IPS-18a (cell line): ENCODE measurements at regions not wholly inside any gene's neighbourhood (a gene's known extent, or its start where the extent isn't known, plus 50 kb on each side); places are given as distances from the start of the nearest gene placed in this dataset.

Experiments used
- H3K27ac ChIP-seq: one replicate; pipeline ENCODE4 v1.5.1; 2013; ENCODE audit warnings: low read length
- H3K27me3 ChIP-seq: one replicate; pipeline ENCODE4 v1.6.1; 2013; ENCODE audit warnings: mild to moderate bottlenecking, low read length; ENCODE audit not compliant: control insufficient read depth, insufficient read depth
- H3K36me3 ChIP-seq: one replicate; pipeline ENCODE4 v1.6.1; 2013; ENCODE audit warnings: low read depth, low read length; ENCODE audit not compliant: control insufficient read depth
- H3K4me1 ChIP-seq: one replicate; pipeline ENCODE4 v1.6.1; 2013; ENCODE audit warnings: low read depth, low read length; ENCODE audit not compliant: control insufficient read depth
- H3K4me3 ChIP-seq: one replicate; pipeline ENCODE4 v1.5.1; 2013; ENCODE audit warnings: low read length
- H3K9ac ChIP-seq: one replicate; pipeline ENCODE4 v1.6.1; 2013; ENCODE audit warnings: mild to moderate bottlenecking, low read length, moderate library complexity
- H3K9me3 ChIP-seq: one replicate; pipeline ENCODE4 v1.6.1; 2013; ENCODE audit warnings: low read depth, low read length; ENCODE audit not compliant: control insufficient read depth

DNA sequence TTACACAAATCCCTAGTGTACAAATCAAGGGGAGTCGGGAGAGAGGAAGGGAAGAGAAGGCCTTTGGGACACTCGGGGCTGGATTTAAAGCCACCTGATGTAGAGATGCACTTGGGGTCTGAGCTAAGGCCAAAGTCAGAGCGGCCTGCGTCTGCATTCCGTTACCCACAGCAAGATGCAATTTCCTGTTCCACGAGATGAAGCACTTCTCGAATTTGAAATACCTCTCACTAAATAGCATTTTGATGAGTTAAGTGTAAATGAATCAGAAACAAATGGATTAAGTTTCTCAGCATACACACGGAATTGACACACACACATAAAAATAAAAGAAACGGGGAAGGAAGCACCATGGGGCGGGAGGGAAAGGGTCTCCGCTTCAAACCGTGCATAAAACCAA, 386.0 kb downstream of the SOX9 start:
- H3K4me3 ChIP-seq: no peak overlapping the region
- H3K9me3 ChIP-seq: no peaks in the 10 kb centered on the region
- H3K4me1 ChIP-seq: peaks cover 19% of the 10 kb centered on the region
- H3K9ac ChIP-seq: no peak overlapping the region
- no peak overlapping the region for H3K27ac ChIP-seq
- H3K27me3 ChIP-seq: no peaks in the 10 kb centered on the region
- H3K36me3 ChIP-seq: no peaks in the 10 kb centered on the region

DNA sequence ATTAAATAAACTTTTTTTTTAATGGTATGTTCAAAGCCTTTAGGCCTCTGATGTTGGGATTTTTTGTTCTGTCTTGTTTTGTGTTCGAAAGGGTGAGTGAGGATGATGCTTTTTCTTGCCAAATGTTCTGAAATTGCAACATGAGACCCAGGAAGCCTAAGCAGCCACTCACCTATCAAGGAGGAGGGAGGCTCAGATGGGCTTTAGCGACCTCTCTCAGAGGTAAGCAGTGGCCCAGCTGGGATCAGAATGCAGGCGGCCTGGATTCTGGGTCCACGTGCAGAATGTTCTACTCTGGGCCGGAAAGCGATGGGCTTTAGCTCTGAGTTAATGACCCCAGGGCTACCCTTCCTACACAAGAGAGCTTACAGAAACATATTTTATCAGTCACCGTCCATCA, 386.6 kb downstream of the SOX9 start:
- H3K36me3 ChIP-seq: no peaks in the 10 kb centered on the region
- H3K27ac ChIP-seq: no peak overlapping the region
- H3K9ac ChIP-seq: no peak overlapping the region
- H3K27me3 ChIP-seq: no peaks in the 10 kb centered on the region
- H3K9me3 ChIP-seq: no peaks in the 10 kb centered on the region
- no peak overlapping the region for H3K4me3 ChIP-seq
- peaks cover 16% of the 10 kb centered on the region for H3K4me1 ChIP-seq

DNA sequence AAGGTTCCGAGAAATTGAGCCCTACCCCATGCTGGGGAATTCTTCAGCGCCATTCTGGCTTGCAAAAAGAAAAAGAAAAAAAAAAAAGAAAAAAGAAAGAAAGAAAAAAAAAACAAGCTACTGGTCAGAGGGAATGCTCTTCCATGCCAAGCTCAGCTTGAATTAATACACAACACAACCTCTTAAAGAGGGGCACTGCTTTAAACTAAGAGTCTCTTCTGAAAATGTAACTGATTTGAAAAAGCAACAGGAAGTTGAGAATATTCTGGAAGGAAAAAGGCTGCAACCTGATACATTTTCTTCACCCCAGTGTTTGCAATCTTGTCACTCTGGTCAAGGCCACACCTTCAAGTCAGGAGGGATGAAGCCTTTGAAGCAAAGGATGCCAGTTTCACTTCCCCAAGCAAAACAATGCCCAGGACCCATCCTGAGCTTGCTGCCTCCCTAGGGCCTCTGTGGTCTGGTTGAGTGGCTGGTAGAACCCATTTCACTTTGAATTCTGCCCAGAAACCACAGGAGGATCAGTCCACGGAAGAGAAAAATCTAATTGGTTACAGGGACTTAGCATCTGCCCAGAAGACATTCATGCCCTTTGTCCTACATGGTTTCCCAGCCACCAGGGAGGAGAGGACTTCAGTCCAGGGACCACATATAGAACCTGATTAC, 389.7 kb downstream of the SOX9 start:
- H3K4me1 ChIP-seq: peaks cover 20% of the 10 kb centered on the region
- H3K9me3 ChIP-seq: no peaks in the 10 kb centered on the region
- H3K9ac ChIP-seq: no peak overlapping the region
- H3K27ac ChIP-seq: no peak overlapping the region
- no peak overlapping the region for H3K4me3 ChIP-seq
- H3K27me3 ChIP-seq: no peaks in the 10 kb centered on the region
- H3K36me3 ChIP-seq: no peaks in the 10 kb centered on the region

DNA sequence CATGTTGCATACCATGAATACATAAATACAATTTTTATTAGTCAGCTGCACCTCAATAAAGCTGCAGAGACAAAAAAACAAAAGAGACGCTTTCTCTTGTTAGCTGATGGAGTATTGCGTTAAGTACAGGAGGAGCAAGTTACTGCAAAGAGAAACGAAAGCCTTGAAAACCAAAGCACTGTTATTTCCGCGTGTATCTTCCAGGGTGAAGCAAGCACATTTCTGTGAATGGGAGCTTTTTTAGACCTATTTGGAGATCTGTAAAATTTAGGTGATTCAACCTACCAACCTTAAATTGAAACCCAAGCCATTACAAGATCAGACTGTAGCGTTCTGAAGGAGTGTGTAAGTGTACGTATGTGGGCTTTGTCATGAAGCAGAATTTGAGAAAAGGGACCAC, 390.4 kb downstream of the SOX9 start:
- peaks cover 25% of the 10 kb centered on the region for H3K4me1 ChIP-seq
- H3K9ac ChIP-seq: no peak overlapping the region
- H3K27ac ChIP-seq: no peak overlapping the region
- no peaks in the 10 kb centered on the region for H3K9me3 ChIP-seq
- H3K27me3 ChIP-seq: no peaks in the 10 kb centered on the region
- H3K4me3 ChIP-seq: no peak overlapping the region
- no peaks in the 10 kb centered on the region for H3K36me3 ChIP-seq

DNA sequence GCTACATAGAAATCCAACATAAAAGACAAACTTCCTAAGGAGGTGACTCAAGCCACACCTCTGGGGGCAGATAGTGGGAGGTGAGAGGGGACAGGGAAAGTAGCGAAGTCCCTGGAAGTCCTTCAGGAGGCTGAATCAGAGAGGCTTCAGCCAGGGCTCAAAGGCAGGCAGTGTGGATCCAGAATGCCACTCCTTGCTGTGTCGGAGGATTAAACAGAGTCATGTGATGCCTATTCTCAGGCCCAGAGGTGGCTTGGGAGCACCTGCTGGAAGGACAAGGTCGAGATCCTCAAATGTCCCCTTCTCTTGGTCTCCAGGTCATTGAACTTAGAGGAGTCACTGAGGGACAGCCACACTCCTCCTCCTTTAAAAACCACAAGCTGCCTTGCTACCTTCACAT, 391.1 kb downstream of the SOX9 start:
- H3K36me3 ChIP-seq: no peaks in the 10 kb centered on the region
- H3K9ac ChIP-seq: no peak overlapping the region
- H3K4me1 ChIP-seq: peaks cover 30% of the 10 kb centered on the region
- no peaks in the 10 kb centered on the region for H3K27me3 ChIP-seq
- no peaks in the 10 kb centered on the region for H3K9me3 ChIP-seq
- H3K27ac ChIP-seq: no peak overlapping the region
- H3K4me3 ChIP-seq: no peak overlapping the region

DNA sequence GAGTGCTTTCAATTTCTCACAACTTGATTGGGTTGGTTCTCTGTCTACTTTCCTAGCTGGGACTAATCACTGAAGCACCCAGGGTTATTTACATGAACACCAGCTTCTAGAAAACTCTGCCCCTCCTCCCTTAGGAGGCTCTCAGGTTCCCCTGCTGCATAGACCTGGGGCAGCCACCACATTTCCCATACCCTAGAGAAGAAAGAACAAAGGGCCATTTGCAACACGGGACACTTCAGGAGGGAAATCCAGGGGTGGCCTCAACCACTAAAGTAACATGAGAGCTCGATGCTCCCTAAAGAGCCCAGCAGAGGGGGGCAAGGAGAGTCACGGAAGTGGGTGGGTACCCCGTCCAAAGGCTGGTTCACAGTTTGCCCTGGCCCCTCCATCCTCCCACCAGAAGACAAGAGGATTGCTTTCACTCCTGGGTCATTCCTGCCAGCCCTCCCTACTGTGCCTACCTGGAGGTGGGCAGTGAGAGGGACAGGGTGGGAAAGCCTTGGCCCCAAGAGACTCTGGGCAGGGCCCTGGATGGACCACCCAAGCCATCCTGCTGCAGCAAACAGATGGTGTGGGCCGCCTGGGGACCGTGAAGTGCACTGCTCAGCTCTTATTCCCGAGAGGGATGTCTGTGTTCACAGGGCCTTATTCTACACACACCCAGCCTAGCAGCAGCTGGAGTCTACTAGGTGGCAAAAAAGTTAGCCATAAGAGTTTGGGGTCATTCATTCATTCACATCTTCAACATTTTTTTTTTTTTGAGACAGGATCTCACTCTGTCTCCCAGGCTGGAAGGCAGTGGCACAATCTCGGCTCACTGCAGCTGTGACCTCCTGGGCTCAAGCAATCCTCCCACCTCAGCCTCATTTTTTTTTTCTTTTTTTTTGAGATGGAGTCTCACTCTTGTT, 392.1 kb downstream of the SOX9 start:
- Histone ChIP-seq H3K9ac (no peak overlapping the region), H3K27ac (no peak overlapping the region), H3K27me3 (no peaks in the 10 kb centered on the region), H3K4me3 (no peak overlapping the region), H3K9me3 (no peaks in the 10 kb centered on the region), H3K4me1 (peaks cover 34% of the 10 kb centered on the region), H3K36me3 (no peaks in the 10 kb centered on the region)

DNA sequence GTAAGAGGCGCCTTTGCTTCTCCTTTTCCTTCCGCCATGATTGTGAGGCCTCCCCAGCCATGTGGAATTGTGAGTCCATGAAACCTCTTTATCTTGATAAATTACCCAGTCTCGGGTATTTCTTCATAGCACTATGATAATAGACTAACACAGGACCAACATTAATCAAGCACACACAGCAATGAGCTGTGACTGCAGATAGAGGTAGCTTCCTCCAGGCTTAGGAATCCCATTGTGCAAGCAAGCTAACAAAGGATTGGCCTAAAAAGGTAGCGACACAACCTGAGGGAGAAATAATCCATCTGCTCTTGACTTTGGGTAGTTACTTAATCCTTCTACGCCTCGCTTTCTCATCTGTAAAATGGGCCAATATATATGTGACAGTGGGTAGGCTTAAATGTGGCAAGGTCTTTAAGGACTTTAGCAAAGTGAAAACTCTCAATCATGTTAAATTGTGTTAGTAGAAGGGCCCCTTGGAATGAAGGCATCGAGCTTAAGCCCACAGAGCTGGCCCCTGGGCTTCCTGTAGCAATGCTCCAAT, 393.6 kb downstream of the SOX9 start:
- H3K9ac ChIP-seq: no peak overlapping the region
- H3K4me3 ChIP-seq: no peak overlapping the region
- H3K27me3 ChIP-seq: no peaks in the 10 kb centered on the region
- H3K9me3 ChIP-seq: no peaks in the 10 kb centered on the region
- H3K4me1 ChIP-seq: peaks cover 47% of the 10 kb centered on the region
- no peak overlapping the region for H3K27ac ChIP-seq
- no peaks in the 10 kb centered on the region for H3K36me3 ChIP-seq

DNA sequence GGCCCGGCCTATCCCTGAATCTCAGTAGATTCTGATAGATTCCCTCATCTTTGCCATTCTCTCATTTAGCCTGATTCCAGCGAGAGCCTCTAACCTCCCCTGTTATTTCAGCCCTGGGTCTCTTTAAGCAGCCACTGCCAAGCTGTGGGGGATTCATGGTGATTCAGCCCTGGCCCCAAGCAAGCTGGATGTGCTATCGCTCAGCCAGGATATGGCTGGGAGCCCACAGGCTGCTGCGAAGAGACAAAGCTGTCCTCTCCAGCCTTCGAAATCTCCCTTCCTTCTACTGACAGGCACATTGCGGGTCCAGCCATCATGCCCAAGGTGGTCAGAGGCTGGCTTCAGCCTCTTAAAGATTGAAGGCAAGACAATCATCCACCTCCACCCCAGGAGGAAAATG, 394.1 kb downstream of the SOX9 start:
- no peak overlapping the region for H3K27ac ChIP-seq
- no peak overlapping the region for H3K9ac ChIP-seq
- H3K4me3 ChIP-seq: no peak overlapping the region
- H3K4me1 ChIP-seq: peaks cover 43% of the 10 kb centered on the region
- H3K27me3 ChIP-seq: no peaks in the 10 kb centered on the region
- H3K9me3 ChIP-seq: no peaks in the 10 kb centered on the region
- H3K36me3 ChIP-seq: no peaks in the 10 kb centered on the region

DNA sequence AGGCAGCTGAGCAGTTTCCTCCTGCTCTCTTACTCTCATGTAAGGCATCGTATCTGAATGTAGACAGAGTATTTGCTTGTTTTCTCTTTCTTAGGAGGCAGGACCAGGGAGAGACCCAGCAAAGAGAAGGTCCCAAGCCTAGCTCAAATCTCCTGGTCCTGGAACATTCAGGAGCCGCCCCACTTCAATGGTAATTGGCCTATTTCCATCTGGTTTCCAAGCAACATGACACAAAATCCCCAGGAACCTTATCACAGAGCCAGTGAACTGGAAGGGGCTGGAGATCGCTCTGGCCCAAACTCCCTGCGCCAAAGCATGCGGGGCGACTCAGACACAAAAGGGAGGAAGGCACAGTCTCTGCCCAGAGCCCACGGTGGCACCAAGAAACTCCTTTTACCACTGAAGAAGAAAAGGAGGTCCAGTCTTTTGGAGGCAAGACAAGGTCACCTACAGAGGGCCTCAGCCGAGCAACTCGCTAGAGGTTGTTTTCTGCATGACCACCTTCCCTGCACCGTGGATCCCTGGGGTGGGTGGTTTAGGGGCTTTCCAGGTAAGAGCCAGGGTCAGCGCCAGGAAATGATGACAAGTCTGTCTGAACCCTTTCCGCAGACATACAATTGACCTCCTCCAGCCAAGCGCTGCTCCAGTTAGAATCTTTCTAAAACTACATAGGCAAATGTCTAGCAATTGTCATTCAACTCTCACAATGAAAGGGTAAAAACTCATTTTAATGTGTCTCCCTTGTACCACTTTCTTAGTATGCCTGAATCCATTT, 394.7 kb downstream of the SOX9 start:
- Histone ChIP-seq H3K9ac (no peak overlapping the region), H3K27me3 (no peaks in the 10 kb centered on the region), H3K36me3 (no peaks in the 10 kb centered on the region), H3K9me3 (no peaks in the 10 kb centered on the region), H3K27ac (no peak overlapping the region), H3K4me1 (peaks cover 37% of the 10 kb centered on the region), H3K4me3 (no peak overlapping the region)

DNA sequence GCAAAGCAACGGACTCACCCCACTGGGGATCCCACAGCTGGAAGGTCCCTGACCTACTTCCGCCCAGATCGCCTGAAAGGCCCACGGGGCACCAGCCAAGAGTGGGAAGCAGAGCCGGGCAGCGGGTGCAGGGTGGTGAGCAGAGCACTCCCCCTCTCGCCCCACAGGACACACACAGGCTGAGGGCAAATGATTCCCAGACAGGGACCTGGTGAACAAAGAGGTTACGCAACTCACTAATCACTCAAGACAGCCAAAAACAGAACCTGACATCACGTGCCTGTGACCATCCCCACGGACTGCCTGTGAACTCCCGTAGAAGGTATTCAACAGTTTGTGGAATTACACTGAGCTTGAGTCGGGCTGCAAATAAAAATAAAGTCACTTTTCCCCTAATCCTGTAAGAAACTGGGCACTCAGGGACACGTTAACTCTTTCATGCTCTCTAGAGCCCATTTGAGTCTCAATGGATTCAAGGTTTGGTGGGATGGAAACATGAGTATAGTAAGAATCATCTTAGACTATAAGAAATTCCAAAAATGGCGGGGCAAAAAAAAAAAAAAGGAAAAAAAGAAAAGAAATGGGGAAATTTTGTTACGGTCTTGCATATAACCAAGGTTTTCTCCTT, 396.1 kb downstream of the SOX9 start:
- H3K4me1 ChIP-seq: peaks cover 34% of the 10 kb centered on the region
- H3K9ac ChIP-seq: no peak overlapping the region
- H3K4me3 ChIP-seq: no peak overlapping the region
- H3K27ac ChIP-seq: no peak overlapping the region
- no peaks in the 10 kb centered on the region for H3K27me3 ChIP-seq
- H3K36me3 ChIP-seq: no peaks in the 10 kb centered on the region
- no peaks in the 10 kb centered on the region for H3K9me3 ChIP-seq
